Adipocyte (in vitro differentiated cells): ENCODE measurements at regions not wholly inside any gene's neighbourhood (a gene's known extent, or its start where the extent isn't known, plus 50 kb on each side); places are given as distances from the start of the nearest gene placed in this dataset.

Source experiments
- DNase-seq: peaks from one replicate; pipeline ENCODE4 v3.0.0-alpha.2; 2015; ENCODE audit warnings: low read depth
- H3K27me3 ChIP-seq: replicated peaks from 2 replicates; pipeline ENCODE4 v1.7.0; 2013; ENCODE audit warnings: mild to moderate bottlenecking, low read length, moderate library complexity; ENCODE audit not compliant: control insufficient read depth, insufficient read depth
- H3K36me3 ChIP-seq: 2 replicates; pipeline ENCODE4 v1.7.0; 2013; ENCODE audit warnings: low read length, mild to moderate bottlenecking, moderate library complexity; ENCODE audit not compliant: control insufficient read depth, insufficient read depth, severe bottlenecking
- H3K4me1 ChIP-seq: 2 replicates; pipeline ENCODE4 v1.7.0; 2013; ENCODE audit warnings: mild to moderate bottlenecking, low read length, moderate library complexity; ENCODE audit not compliant: control insufficient read depth, insufficient read depth
- H3K4me3 ChIP-seq: 2 replicates; pipeline ENCODE4 v1.7.0; 2013; ENCODE audit warnings: mild to moderate bottlenecking, low read length, moderate library complexity
- H3K9ac ChIP-seq: 2 replicates; pipeline ENCODE4 v1.7.0; 2013; ENCODE audit warnings: mild to moderate bottlenecking, low read length, moderate library complexity
- H3K9me3 ChIP-seq: 2 replicates; pipeline ENCODE4 v1.7.0; 2013; ENCODE audit warnings: mild to moderate bottlenecking, low read length, moderate library complexity; ENCODE audit not compliant: control insufficient read depth

- Histone ChIP-seq H3K36me3 (no peaks in the 10 kb centered on the region), H3K4me3 (no peak overlapping the region), H3K9ac (no peak overlapping the region), H3K4me1 (no peaks in the 10 kb centered on the region), H3K9me3 (no peaks in the 10 kb centered on the region), H3K27me3 (peaks cover 14% of the 10 kb centered on the region)
- DNase-seq: no peak
Measured at GRCh38 chr9:95370064-95370463, 52.6 kb upstream of the FANCC start.

- H3K27me3 ChIP-seq: peaks cover 14% of the 10 kb centered on the region
- H3K9ac ChIP-seq: no peak overlapping the region
- H3K9me3 ChIP-seq: no peaks in the 10 kb centered on the region
- no peaks in the 10 kb centered on the region for H3K36me3 ChIP-seq
- H3K4me1 ChIP-seq: no peaks in the 10 kb centered on the region
- DNase-seq: no peak
- H3K4me3 ChIP-seq: no peak overlapping the region
Measured at GRCh38 chr9:95368377-95369160, 51.1 kb upstream of the FANCC start.
